ES-I3 (cell line): ENCODE measurements at regions not wholly inside any gene's neighbourhood (a gene's known extent, or its start where the extent isn't known, plus 50 kb on each side); places are given as distances from the start of the nearest gene placed in this dataset.

Experiments used
- H3K36me3 ChIP-seq: 2 replicates; pipeline ENCODE4 v1.6.1; 2013; ENCODE audit warnings: mild to moderate bottlenecking, low read length, control low read depth, moderate library complexity; ENCODE audit not compliant: insufficient read depth
- H3K4me1 ChIP-seq: 2 replicates; pipeline ENCODE4 v1.6.1; 2013; ENCODE audit warnings: mild to moderate bottlenecking, control low read depth, low read length; ENCODE audit not compliant: insufficient read depth
- H3K9ac ChIP-seq: 2 replicates; pipeline ENCODE4 v1.6.1; 2013; ENCODE audit warnings: low read depth, mild to moderate bottlenecking, low read length, moderate library complexity
- H3K9me3 ChIP-seq: 2 replicates; pipeline ENCODE4 v1.6.1; 2013; ENCODE audit warnings: mild to moderate bottlenecking, low read length, moderate library complexity; ENCODE audit not compliant: control insufficient read depth, insufficient read depth

GRCh38 chr6:147841547-147842148 lies 333.2 kb downstream of the SAMD5 start:
- no peak overlapping the region for H3K9ac ChIP-seq
- H3K4me1 ChIP-seq, result peaks cover 5% of the 10 kb centered on the region; the same call in 1 of the 2 replicates
- H3K9me3 ChIP-seq, result no peaks in the 10 kb centered on the region
- H3K36me3 ChIP-seq, result no peaks in the 10 kb centered on the region

GRCh38 chr6:147849401-147850330 lies 341.2 kb downstream of the SAMD5 start:
- Histone ChIP-seq H3K9me3 (no peaks in the 10 kb centered on the region), H3K4me1 (no peaks in the 10 kb centered on the region), H3K9ac (no peak overlapping the region), H3K36me3 (no peaks in the 10 kb centered on the region)

GRCh38 chr6:147852772-147853171 lies 344.3 kb downstream of the SAMD5 start:
- H3K4me1 ChIP-seq, result no peaks in the 10 kb centered on the region
- no peaks in the 10 kb centered on the region for H3K36me3 ChIP-seq
- H3K9ac ChIP-seq, result no peak overlapping the region
- no peaks in the 10 kb centered on the region for H3K9me3 ChIP-seq

GRCh38 chr6:147853574-147853973 lies 345.1 kb downstream of the SAMD5 start:
- Histone ChIP-seq H3K4me1 (no peaks in the 10 kb centered on the region), H3K9me3 (no peaks in the 10 kb centered on the region), H3K9ac (no peak overlapping the region), H3K36me3 (no peaks in the 10 kb centered on the region)

GRCh38 chr6:147855803-147856482 lies 347.5 kb downstream of the SAMD5 start:
- no peaks in the 10 kb centered on the region for H3K9me3 ChIP-seq
- H3K36me3 ChIP-seq, result no peaks in the 10 kb centered on the region
- H3K9ac ChIP-seq, result no peak overlapping the region
- no peaks in the 10 kb centered on the region for H3K4me1 ChIP-seq

GRCh38 chr6:147856687-147857086 lies 348.2 kb downstream of the SAMD5 start:
- no peaks in the 10 kb centered on the region for H3K4me1 ChIP-seq
- no peak overlapping the region for H3K9ac ChIP-seq
- no peaks in the 10 kb centered on the region for H3K36me3 ChIP-seq
- H3K9me3 ChIP-seq, result no peaks in the 10 kb centered on the region

- Histone ChIP-seq H3K36me3 (no peaks in the 10 kb centered on the region), H3K4me1 (no peaks in the 10 kb centered on the region), H3K9me3 (no peaks in the 10 kb centered on the region), H3K9ac (no peak overlapping the region)
Observed at GRCh38 chr6:147858421-147858820, 349.9 kb downstream of the SAMD5 start.

GRCh38 chr6:147859071-147859470 lies 350.6 kb downstream of the SAMD5 start:
- Histone ChIP-seq H3K9ac (no peak overlapping the region), H3K4me1 (no peaks in the 10 kb centered on the region), H3K9me3 (no peaks in the 10 kb centered on the region), H3K36me3 (no peaks in the 10 kb centered on the region)

GRCh38 chr6:147861696-147862095 lies 353.2 kb downstream of the SAMD5 start:
- H3K9me3 ChIP-seq, result no peaks in the 10 kb centered on the region
- H3K4me1 ChIP-seq, result no peaks in the 10 kb centered on the region
- H3K9ac ChIP-seq, result no peak overlapping the region
- H3K36me3 ChIP-seq, result no peaks in the 10 kb centered on the region

- no peak overlapping the region for H3K9ac ChIP-seq
- no peaks in the 10 kb centered on the region for H3K36me3 ChIP-seq
- no peaks in the 10 kb centered on the region for H3K9me3 ChIP-seq
- H3K4me1 ChIP-seq, result no peaks in the 10 kb centered on the region
Observed at GRCh38 chr6:147867433-147868226, 359.1 kb downstream of the SAMD5 start.

GRCh38 chr6:147868427-147869190 lies 360.1 kb downstream of the SAMD5 start:
- no peak overlapping the region for H3K9ac ChIP-seq
- H3K4me1 ChIP-seq, result no peaks in the 10 kb centered on the region
- H3K9me3 ChIP-seq, result no peaks in the 10 kb centered on the region
- H3K36me3 ChIP-seq, result no peaks in the 10 kb centered on the region

GRCh38 chr6:147869201-147869600 lies 360.7 kb downstream of the SAMD5 start:
- Histone ChIP-seq H3K9me3 (no peaks in the 10 kb centered on the region), H3K4me1 (no peaks in the 10 kb centered on the region), H3K36me3 (no peaks in the 10 kb centered on the region), H3K9ac (no peak overlapping the region)

GRCh38 chr6:147869869-147870268 lies 361.4 kb downstream of the SAMD5 start:
- no peaks in the 10 kb centered on the region for H3K36me3 ChIP-seq
- no peaks in the 10 kb centered on the region for H3K4me1 ChIP-seq
- no peaks in the 10 kb centered on the region for H3K9me3 ChIP-seq
- H3K9ac ChIP-seq, result no peak overlapping the region
